GM21360 (cell line): ENCODE measurements at regions not wholly inside any gene's neighbourhood (a gene's known extent, or its start where the extent isn't known, plus 50 kb on each side); places are given as distances from the start of the nearest gene placed in this dataset.

Source experiments
- ATAC-seq: cut with Tn5 transposase; IDR thresholded peaks from one replicate; pipeline ENCODE4 v1.9.1; 2021; ENCODE audit warnings: mild to moderate bottlenecking, moderate library complexity; ENCODE audit not compliant: unreplicated experiment

GRCh38 chr6:14742680-14743079 lies 503.2 kb upstream of the JARID2 start:
- ATAC-seq: no peak

- ATAC-seq: no peak
Measured at GRCh38 chr6:14743144-14743473, 502.8 kb upstream of the JARID2 start.

GRCh38 chr6:14743474-14744211 lies 502.2 kb upstream of the JARID2 start:
- ATAC-seq: no peak

GRCh38 chr6:14744212-14744556 lies 501.7 kb upstream of the JARID2 start:
- ATAC-seq: no peak

GRCh38 chr6:14746139-14746837 lies 499.6 kb upstream of the JARID2 start:
- no peak for ATAC-seq

GRCh38 chr6:14747881-14748520 lies 497.9 kb upstream of the JARID2 start:
- no peak for ATAC-seq

- no peak for ATAC-seq
Measured at GRCh38 chr6:14748679-14749078, 497.2 kb upstream of the JARID2 start.

GRCh38 chr6:14750059-14750661 lies 495.7 kb upstream of the JARID2 start:
- no peak for ATAC-seq

- no peak for ATAC-seq
Measured at GRCh38 chr6:14751645-14752175, 494.2 kb upstream of the JARID2 start.

GRCh38 chr6:14754751-14755513 lies 490.9 kb upstream of the JARID2 start:
- ATAC-seq: no peak

- no peak for ATAC-seq
Measured at GRCh38 chr6:14756340-14756739, 489.5 kb upstream of the JARID2 start.

GRCh38 chr6:14757014-14757413 lies 488.9 kb upstream of the JARID2 start:
- no peak for ATAC-seq

- ATAC-seq: no peak
Measured at GRCh38 chr6:14757418-14757817, 488.5 kb upstream of the JARID2 start.

- no peak for ATAC-seq
Measured at GRCh38 chr6:14758421-14759081, 487.3 kb upstream of the JARID2 start.

- no peak for ATAC-seq
Measured at GRCh38 chr6:14759976-14760672, 485.7 kb upstream of the JARID2 start.

GRCh38 chr6:14762077-14762476 lies 483.8 kb upstream of the JARID2 start:
- no peak for ATAC-seq

- ATAC-seq: no peak
Measured at GRCh38 chr6:14763139-14763538, 482.7 kb upstream of the JARID2 start.

GRCh38 chr6:14763616-14764015 lies 482.3 kb upstream of the JARID2 start:
- ATAC-seq: no peak

- ATAC-seq: no peak
Measured at GRCh38 chr6:14765106-14765505, 480.8 kb upstream of the JARID2 start.
